ENCODE measurements at regions not wholly inside any gene's neighbourhood (a gene's known extent, or its start where the extent isn't known, plus 50 kb on each side); places are given as distances from the start of the nearest gene placed in this dataset.
A peak's percentile ranks its signal among the peaks of the same experiment; 100 is the strongest.

GRCh38 chr2:129481306-129482219 is 497.9 kb upstream of the RAB6C start:
- no peak for ATAC-seq
- 61 to 73% methylated on average over 7 of the region's 7 CpGs for whole genome bisulfite sequencing, 2 donors
- no peaks in the 10 kb centered on the region for H3K9me3 ChIP-seq
- no peaks in the 10 kb centered on the region for H3K27me3 ChIP-seq
- H3K4me3 ChIP-seq: no peak overlapping the region
- no peaks in the 10 kb centered on the region for H3K36me3 ChIP-seq
- TF ChIP-seq CTCF (IDR thresholded peaks at IDR 0.05): no peak
- H3K4me1 ChIP-seq: no peaks in the 10 kb centered on the region
- no peak for DNase-seq
- intact Hi-C loops (cut with DNase I): no loop called here
- no peak overlapping the region for H3K27ac ChIP-seq
- FAIRE-seq: no peak

- FAIRE-seq: no peak
- WGBS, 2 donors: 80 to 81% methylated on average over 6 of the region's 6 CpGs
- no peak for TF ChIP-seq CTCF (IDR thresholded peaks at IDR 0.05)
Observed at GRCh38 chr2:129482626-129483025, 496.8 kb upstream of the RAB6C start.

GRCh38 chr2:129483366-129483765 is 496.1 kb upstream of the RAB6C start:
- FAIRE-seq: no peak
- Histone ChIP-seq H3K9me3 (no peaks in the 10 kb centered on the region), H3K36me3 (no peaks in the 10 kb centered on the region), H3K4me3 (no peak overlapping the region), H3K27me3 (no peaks in the 10 kb centered on the region), H3K27ac (no peak overlapping the region), H3K4me1 (no peaks in the 10 kb centered on the region)
- intact Hi-C loops (cut with DNase I): no loop called here
- no peak for TF ChIP-seq CTCF (IDR thresholded peaks at IDR 0.05)
- peak in 1 of 4 donors; percentile 62 for ATAC-seq
- WGBS, 2 donors: 57 to 76% methylated on average over 4 of the region's 4 CpGs
- no peak for DNase-seq

More at GRCh38 chr2:129482626-129483025, 496.8 kb upstream of the RAB6C start:
- ATAC-seq (no peak), DNase-seq (no peak)
- Histone ChIP-seq H3K4me3 (no peak overlapping the region), H3K36me3 (no peaks in the 10 kb centered on the region), H3K27me3 (no peaks in the 10 kb centered on the region), H3K27ac (no peak overlapping the region), H3K4me1 (no peaks in the 10 kb centered on the region), H3K9me3 (no peaks in the 10 kb centered on the region)
- intact Hi-C loops (cut with DNase I): no loop called here

GRCh38 chr2:129484999-129485897 is 494.2 kb upstream of the RAB6C start:
- 70 to 81% methylated on average over 10 of the region's 10 CpGs for WGBS, 2 donors
- no peaks in the 10 kb centered on the region for H3K27me3 ChIP-seq
- H3K4me1 ChIP-seq: no peaks in the 10 kb centered on the region
- no peak overlapping the region for H3K27ac ChIP-seq
- FAIRE-seq: no peak
- intact Hi-C loops (cut with DNase I): no loop called here
- H3K4me3 ChIP-seq: no peak overlapping the region
- H3K36me3 ChIP-seq: no peaks in the 10 kb centered on the region
- no peak for DNase-seq
- ATAC-seq: no peak
- TF ChIP-seq CTCF (IDR thresholded peaks at IDR 0.05): no peak
- no peaks in the 10 kb centered on the region for H3K9me3 ChIP-seq

All from pancreas (tissue), 10 donors.